H9 (cell line): ENCODE measurements at regions not wholly inside any gene's neighbourhood (a gene's known extent, or its start where the extent isn't known, plus 50 kb on each side); places are given as distances from the start of the nearest gene placed in this dataset.

ENCODE experiments used
- DNase-seq: peaks from one replicate; pipeline ENCODE4 v3.0.0-alpha.2; 2017
- H2AFZ ChIP-seq: one replicate; pipeline ENCODE4 v1.6.1; 2013; ENCODE audit warnings: mild to moderate bottlenecking, low read length, control low read depth, moderate library complexity
- H2AK5ac ChIP-seq: 2 replicates; pipeline ENCODE4 v1.6.1; 2013; ENCODE audit warnings: low read length, control low read depth, mixed read lengths; ENCODE audit not compliant: insufficient read length
- H2BK120ac ChIP-seq: one replicate; pipeline ENCODE4 v1.6.1; 2013; ENCODE audit warnings: low read depth, mild to moderate bottlenecking, low read length, control low read depth, inconsistent platforms; ENCODE audit not compliant: poor library complexity, severe bottlenecking
- H2BK12ac ChIP-seq: 2 replicates; pipeline ENCODE4 v1.6.1; 2013; ENCODE audit warnings: low read length, control low read depth, mixed read lengths, low read depth; ENCODE audit not compliant: insufficient read length
- H2BK15ac ChIP-seq: 2 replicates; pipeline ENCODE4 v1.6.1; 2013; ENCODE audit warnings: low read depth, low read length, control low read depth
- H2BK20ac ChIP-seq: one replicate; pipeline ENCODE4 v1.6.1; 2013; ENCODE audit warnings: low read depth, mild to moderate bottlenecking, low read length, control low read depth, inconsistent platforms; ENCODE audit not compliant: poor library complexity, severe bottlenecking
- H2BK5ac ChIP-seq: 2 replicates; pipeline ENCODE4 v1.6.1; 2013; ENCODE audit warnings: low read length, control low read depth, mixed read lengths; ENCODE audit not compliant: insufficient read length
- H3K14ac ChIP-seq: 2 replicates; pipeline ENCODE4 v1.6.1; 2013; ENCODE audit warnings: low read length, control low read depth; ENCODE audit not compliant: insufficient read depth
- H3K18ac ChIP-seq: 2 replicates; pipeline ENCODE4 v1.6.1; 2013; ENCODE audit warnings: low read depth, mild to moderate bottlenecking, mixed read lengths, low read length, control low read depth; ENCODE audit not compliant: insufficient read length
- H3K23ac ChIP-seq: 2 replicates; pipeline ENCODE4 v1.6.1; 2013; ENCODE audit warnings: low read length, control low read depth, mixed read lengths, low read depth; ENCODE audit not compliant: insufficient read length
- H3K23me2 ChIP-seq: 2 replicates; pipeline ENCODE4 v1.6.1; 2013; ENCODE audit warnings: low read depth, mild to moderate bottlenecking, mixed read lengths, low read length, control low read depth; ENCODE audit not compliant: insufficient read length, poor library complexity, severe bottlenecking
- H3K27ac ChIP-seq: 2 replicates; pipeline ENCODE4 v1.5.1; 2013; ENCODE audit warnings: low read length, control low read depth, mixed read lengths, low read depth; ENCODE audit not compliant: insufficient read length
- H3K27me3 ChIP-seq: 2 replicates; pipeline ENCODE4 v1.6.1; 2013; ENCODE audit warnings: low read length, control low read depth, inconsistent platforms; ENCODE audit not compliant: insufficient read depth
- H3K4ac ChIP-seq: 2 replicates; pipeline ENCODE4 v1.6.1; 2013; ENCODE audit warnings: low read depth, mild to moderate bottlenecking, control low read depth, inconsistent platforms, low read length, moderate library complexity
- H3K4me1 ChIP-seq: 2 replicates; pipeline ENCODE4 v1.6.1; 2013; ENCODE audit warnings: low read length, control low read depth, inconsistent platforms; ENCODE audit not compliant: insufficient read depth
- H3K4me2 ChIP-seq: 2 replicates; pipeline ENCODE4 v1.6.1; 2013; ENCODE audit warnings: low read length, control low read depth, mixed read lengths; ENCODE audit not compliant: insufficient read length, insufficient read depth
- H3K56ac ChIP-seq: 2 replicates; pipeline ENCODE4 v1.6.1; 2013; ENCODE audit warnings: low read depth, mild to moderate bottlenecking, mixed read lengths, low read length, control low read depth; ENCODE audit not compliant: insufficient read length
- H3K79me1 ChIP-seq: 2 replicates; pipeline ENCODE4 v1.6.1; 2013; ENCODE audit warnings: low read depth, mild to moderate bottlenecking, moderate library complexity, low read length, control low read depth, inconsistent platforms; ENCODE audit not compliant: insufficient read depth, poor library complexity, severe bottlenecking
- H3K79me2 ChIP-seq: 2 replicates; pipeline ENCODE4 v1.6.1; 2013; ENCODE audit warnings: low read length, control low read depth, inconsistent platforms; ENCODE audit not compliant: insufficient read depth
- H3K9ac ChIP-seq: 2 replicates; pipeline ENCODE4 v1.6.1; 2013; ENCODE audit warnings: low read length, control low read depth, mixed read lengths; ENCODE audit not compliant: insufficient read length; ENCODE audit errors: extremely low read depth
- H3K9me3 ChIP-seq: one replicate; pipeline ENCODE4 v1.6.1; 2013; ENCODE audit warnings: low read depth, low read length, inconsistent platforms; ENCODE audit not compliant: control insufficient read depth
- H3T11ph ChIP-seq: one replicate; pipeline ENCODE4 v1.6.1; 2013; ENCODE audit warnings: mild to moderate bottlenecking, low read length, control low read depth, inconsistent platforms
- H4K20me1 ChIP-seq: one replicate; pipeline ENCODE4 v1.6.1; 2013; ENCODE audit not compliant: control insufficient read depth, insufficient read length, insufficient read depth
- H4K5ac ChIP-seq: 2 replicates; pipeline ENCODE4 v1.6.1; 2013; ENCODE audit warnings: low read depth, mild to moderate bottlenecking, mixed read lengths, low read length, control low read depth; ENCODE audit not compliant: insufficient read length
- H4K8ac ChIP-seq: replicated peaks from 2 replicates; pipeline ENCODE4 v1.6.1; 2013; ENCODE audit warnings: low read length, control low read depth, mixed read lengths, low read depth; ENCODE audit not compliant: insufficient read length
- H4K91ac ChIP-seq: 2 replicates; pipeline ENCODE4 v1.6.1; 2013; ENCODE audit warnings: low read depth, mild to moderate bottlenecking, moderate library complexity, mixed read lengths, low read length, control low read depth; ENCODE audit not compliant: insufficient read length
- H3K27ac Mint-ChIP-seq, 3 experiments: 2 replicates in 2 of 3; 3 replicates in 1 of 3; pipeline ENCODE4 v1.8.0; 2020 to 2021; ENCODE audit warnings: mixed read lengths in 3 of 3, mild to moderate bottlenecking in 1 of 3, moderate library complexity in 1 of 3
- H3K27me3 Mint-ChIP-seq: 2 replicates; pipeline ENCODE4 v1.8.0; 2021; ENCODE audit warnings: low read depth, mild to moderate bottlenecking, moderate library complexity, mixed read lengths
- H3K36me3 Mint-ChIP-seq, 3 experiments: 2 replicates in 2 of 3; 3 replicates in 1 of 3; pipeline ENCODE4 v1.8.0; 2020 to 2021; ENCODE audit warnings: low read depth in 3 of 3, mixed read lengths in 3 of 3; ENCODE audit not compliant: insufficient read depth in 1 of 3
- H3K4me1 Mint-ChIP-seq, 2 experiments: 2 replicates each; pipeline ENCODE4 v1.8.0; 2020; ENCODE audit warnings: mixed read lengths in 2 of 2
- H3K4me3 Mint-ChIP-seq, 2 experiments: 2 replicates in 1 of 2; 3 replicates in 1 of 2; pipeline ENCODE4 v1.8.0; 2020 to 2021; ENCODE audit warnings: mild to moderate bottlenecking in 2 of 2, mixed read lengths in 2 of 2, moderate library complexity in 1 of 2
- H3K9me3 Mint-ChIP-seq, 2 experiments: 2 replicates in 1 of 2; 3 replicates in 1 of 2; pipeline ENCODE4 v1.8.0; 2020; ENCODE audit warnings: mild to moderate bottlenecking in 2 of 2, mixed read lengths in 2 of 2, moderate library complexity in 1 of 2
- WGBS: extraction: QIAGEN DNeasy Blood & Tissue Kit; methylation state at CpG from one replicate; pipeline ENCODE4 v1.1.7; 2013; ENCODE audit warnings: missing lambda C conversion rate, low lambda C conversion rate, mixed read lengths; ENCODE audit not compliant: insufficient read length; ENCODE audit errors: extremely low coverage; 5-methylcytosine and 5-hydroxymethylcytosine counted together
- TF ChIP-seq, protein P1 (sequence below): fragments of 200-600 bp; sonication (generic); conservative IDR thresholded peaks from 3 replicates; pipeline ENCODE4 v1.8.0; 2021; ENCODE audit warnings: antibody characterized with exemption, mild to moderate bottlenecking

- H2AK5ac ChIP-seq = no peak overlapping the region
- no peaks in the 10 kb centered on the region for H3K27me3 ChIP-seq
- no peaks in the 10 kb centered on the region for H3K36me3 Mint-ChIP-seq
- no peaks in the 10 kb centered on the region for H3K9me3 ChIP-seq
- H3K23ac ChIP-seq = no peak overlapping the region
- H3K4me3 Mint-ChIP-seq = no peak overlapping the region
- no peak overlapping the region for H3K14ac ChIP-seq
- H4K8ac ChIP-seq = no peak overlapping the region
- no peak for DNase-seq
- H2BK5ac ChIP-seq = no peak overlapping the region
- no peak overlapping the region for H3K27ac Mint-ChIP-seq
- H3K4me2 ChIP-seq = no peak overlapping the region
- no peak overlapping the region for H3K27ac ChIP-seq
- no peaks in the 10 kb centered on the region for H4K20me1 ChIP-seq
- no peak overlapping the region for H3K18ac ChIP-seq
- no peak overlapping the region for H2BK15ac ChIP-seq
- H3K4me1 Mint-ChIP-seq = no peaks in the 10 kb centered on the region
- no peaks in the 10 kb centered on the region for H3K4me1 ChIP-seq
- H3T11ph ChIP-seq = no peak overlapping the region
- H2BK20ac ChIP-seq = no peak overlapping the region
- H4K91ac ChIP-seq = no peak overlapping the region
- no peaks in the 10 kb centered on the region for H3K79me1 ChIP-seq
- no peak overlapping the region for H2BK12ac ChIP-seq
- TF ChIP-seq, protein P1, sequence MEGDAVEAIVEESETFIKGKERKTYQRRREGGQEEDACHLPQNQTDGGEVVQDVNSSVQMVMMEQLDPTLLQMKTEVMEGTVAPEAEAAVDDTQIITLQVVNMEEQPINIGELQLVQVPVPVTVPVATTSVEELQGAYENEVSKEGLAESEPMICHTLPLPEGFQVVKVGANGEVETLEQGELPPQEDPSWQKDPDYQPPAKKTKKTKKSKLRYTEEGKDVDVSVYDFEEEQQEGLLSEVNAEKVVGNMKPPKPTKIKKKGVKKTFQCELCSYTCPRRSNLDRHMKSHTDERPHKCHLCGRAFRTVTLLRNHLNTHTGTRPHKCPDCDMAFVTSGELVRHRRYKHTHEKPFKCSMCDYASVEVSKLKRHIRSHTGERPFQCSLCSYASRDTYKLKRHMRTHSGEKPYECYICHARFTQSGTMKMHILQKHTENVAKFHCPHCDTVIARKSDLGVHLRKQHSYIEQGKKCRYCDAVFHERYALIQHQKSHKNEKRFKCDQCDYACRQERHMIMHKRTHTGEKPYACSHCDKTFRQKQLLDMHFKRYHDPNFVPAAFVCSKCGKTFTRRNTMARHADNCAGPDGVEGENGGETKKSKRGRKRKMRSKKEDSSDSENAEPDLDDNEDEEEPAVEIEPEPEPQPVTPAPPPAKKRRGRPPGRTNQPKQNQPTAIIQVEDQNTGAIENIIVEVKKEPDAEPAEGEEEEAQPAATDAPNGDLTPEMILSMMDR = no peak
- no peaks in the 10 kb centered on the region for H3K79me2 ChIP-seq
- H2BK120ac ChIP-seq = no peak overlapping the region
- H3K4ac ChIP-seq = no peak overlapping the region
- H3K27me3 Mint-ChIP-seq = no peaks in the 10 kb centered on the region
- no peak overlapping the region for H2AFZ ChIP-seq
- H3K9ac ChIP-seq = no peak overlapping the region
- WGBS = no CpG with 5 or more reads among the region's 6 CpGs
- H3K23me2 ChIP-seq = no peaks in the 10 kb centered on the region
- no peak overlapping the region for H4K5ac ChIP-seq
- no peaks in the 10 kb centered on the region; a peak in 1 of 5 replicates for H3K9me3 Mint-ChIP-seq
- H3K56ac ChIP-seq = no peak overlapping the region
Measured at GRCh38 chr5:136435946-136436543, 70.7 kb upstream of the TRPC7 start.
